K562 (cell line): ENCODE measurements at regions not wholly inside any gene's neighbourhood (a gene's known extent, or its start where the extent isn't known, plus 50 kb on each side); places are given as distances from the start of the nearest gene placed in this dataset.

ENCODE experiments used
- ARHGAP35 ChIP-seq: fragments of 450-650 bp; IDR thresholded peaks from 2 replicates; pipeline ENCODE4 v1.6.1; 2018; ENCODE audit not compliant: partially characterized antibody
- CUX1 ChIP-seq: fragments of 200-800 bp; sonication (Bioruptor generic); IDR thresholded peaks from 2 replicates; pipeline ENCODE4 v1.6.1; 2016; ENCODE audit warnings: missing genetic modification characterization, missing compliant biosample characterization
- FIP1L1 ChIP-seq: fragments of 200-400 bp; formaldehyde crosslinking; IDR thresholded peaks from 2 replicates; pipeline ENCODE4 v1.6.1; 2018; ENCODE audit warnings: mild to moderate bottlenecking, low read depth, low read length; ENCODE audit not compliant: poor library complexity, severe bottlenecking
- KDM2B ChIP-seq: fragments of 250-450 bp; sonication (Bioruptor Pico); IDR thresholded peaks from 2 replicates; pipeline ENCODE4 v1.8.0; 2021; ENCODE audit warnings: mild to moderate bottlenecking, moderate library complexity
- NFIC ChIP-seq: fragments of 450-650 bp; IDR thresholded peaks from 2 replicates; pipeline ENCODE4 v1.6.1; 2017; ENCODE audit warnings: mild to moderate bottlenecking, inconsistent platforms
- PHTF2 ChIP-seq: fragments of 250-450 bp; sonication (Bioruptor Pico); IDR thresholded peaks from 2 replicates; pipeline ENCODE4 v1.5.0; 2021; ENCODE audit warnings: mild to moderate bottlenecking
- PML ChIP-seq: IDR thresholded peaks from 2 replicates; pipeline ENCODE4 v1.6.1; 2012; ENCODE audit warnings: low read length, inconsistent platforms
- SREBF2 ChIP-seq: sonication (generic); formaldehyde crosslinking; IDR thresholded peaks from 2 replicates; pipeline ENCODE4 v1.4.0; 2020; ENCODE audit warnings: mild to moderate bottlenecking, missing genetic modification reagents
- TRIM28 ChIP-seq: fragments of 450-650 bp; IDR thresholded peaks from 2 replicates; pipeline ENCODE4 v1.6.1; 2017
- USF1 ChIP-seq: sonication (generic); formaldehyde crosslinking; IDR thresholded peaks from 2 replicates; pipeline ENCODE4 v1.9.0; 2022; ENCODE audit warnings: mild to moderate bottlenecking, missing genetic modification reagents
- ZNF318 ChIP-seq, 2 experiments: fragments of 450-650 bp; IDR thresholded peaks; 2 replicates each; pipeline ENCODE4 v1.6.1; 2016; ENCODE audit warnings: mild to moderate bottlenecking in 2 of 2, borderline replicate concordance in 1 of 2, low read depth in 1 of 2, moderate library complexity in 1 of 2

GRCh38 chr6:14476793-14477531 is 359.4 kb downstream of the CD83 start (continued):
- TF ChIP-seq USF1 (CRISPR knock-in tag) (no peak), PHTF2 (CRISPR knock-in tag) (no peak), ARHGAP35 (no peak), FIP1L1 (no peak), CUX1 (CRISPR knock-in tag) (peak; percentile 88), ZNF318 (IDR thresholded peaks at IDR 0.05; ENCODE audit: borderline replicate concordance in 1 of 2, low read depth in 1 of 2) (peak in 1 of 2 experiments; percentile 77; a peak in 2 of 4 replicates), KDM2B (no peak), TRIM28 (peak; percentile 58; the same call in 1 of the 2 replicates), NFIC (peak; percentile 89), PML (peak; percentile 89), SREBF2 (CRISPR knock-in tag) (no peak)
